LNCAP (cell line): ENCODE measurements at regions not wholly inside any gene's neighbourhood (a gene's known extent, or its start where the extent isn't known, plus 50 kb on each side); places are given as distances from the start of the nearest gene placed in this dataset.

Experiments used
- CTCF ChIP-seq: fragments of 450-650 bp; IDR thresholded peaks from 2 replicates; pipeline ENCODE4 v1.5.1; 2017; ENCODE audit warnings: mild to moderate bottlenecking

- peak; percentile 16; the same call in 1 of the 2 replicates for TF ChIP-seq CTCF
These were observed 1250.5 kb downstream of the BRD1 start for GRCh38 chr22:48577014-48577690.

DNA sequence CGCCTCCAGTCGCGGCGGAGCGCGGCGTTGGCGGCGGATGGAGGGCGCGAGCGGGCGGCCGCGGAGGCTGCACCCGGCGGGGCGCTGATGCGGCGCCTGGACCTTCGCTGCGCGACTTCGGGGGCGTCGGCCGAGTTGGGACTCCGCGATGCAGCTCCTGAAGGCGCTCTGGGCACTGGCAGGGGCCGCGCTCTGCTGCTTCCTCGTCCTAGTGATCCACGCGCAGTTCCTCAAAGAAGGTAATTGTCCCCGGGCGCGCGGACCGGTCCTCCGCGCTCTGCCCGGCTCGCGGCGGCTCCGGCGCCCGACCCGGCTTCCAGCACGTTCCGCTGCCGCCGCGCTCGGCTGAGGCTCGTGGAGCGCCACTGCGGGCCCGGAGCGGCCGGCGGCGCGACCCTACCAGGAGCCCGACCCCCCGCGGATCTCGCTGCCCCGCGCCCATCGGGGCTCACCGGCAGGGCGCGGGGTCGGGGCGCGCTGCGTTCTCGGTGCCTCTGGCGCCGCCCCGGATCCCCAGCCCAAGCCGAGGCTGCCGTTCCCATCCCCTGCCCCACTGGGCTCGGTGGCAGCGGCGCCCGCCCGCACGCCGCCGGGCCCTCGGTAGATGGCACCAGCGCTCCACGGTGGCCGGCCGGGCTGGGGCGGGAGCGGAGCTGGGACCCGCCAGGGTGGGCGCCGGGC lies 1251.2 kb downstream of the BRD1 start:
- peak; percentile 81 for TF ChIP-seq CTCF

DNA sequence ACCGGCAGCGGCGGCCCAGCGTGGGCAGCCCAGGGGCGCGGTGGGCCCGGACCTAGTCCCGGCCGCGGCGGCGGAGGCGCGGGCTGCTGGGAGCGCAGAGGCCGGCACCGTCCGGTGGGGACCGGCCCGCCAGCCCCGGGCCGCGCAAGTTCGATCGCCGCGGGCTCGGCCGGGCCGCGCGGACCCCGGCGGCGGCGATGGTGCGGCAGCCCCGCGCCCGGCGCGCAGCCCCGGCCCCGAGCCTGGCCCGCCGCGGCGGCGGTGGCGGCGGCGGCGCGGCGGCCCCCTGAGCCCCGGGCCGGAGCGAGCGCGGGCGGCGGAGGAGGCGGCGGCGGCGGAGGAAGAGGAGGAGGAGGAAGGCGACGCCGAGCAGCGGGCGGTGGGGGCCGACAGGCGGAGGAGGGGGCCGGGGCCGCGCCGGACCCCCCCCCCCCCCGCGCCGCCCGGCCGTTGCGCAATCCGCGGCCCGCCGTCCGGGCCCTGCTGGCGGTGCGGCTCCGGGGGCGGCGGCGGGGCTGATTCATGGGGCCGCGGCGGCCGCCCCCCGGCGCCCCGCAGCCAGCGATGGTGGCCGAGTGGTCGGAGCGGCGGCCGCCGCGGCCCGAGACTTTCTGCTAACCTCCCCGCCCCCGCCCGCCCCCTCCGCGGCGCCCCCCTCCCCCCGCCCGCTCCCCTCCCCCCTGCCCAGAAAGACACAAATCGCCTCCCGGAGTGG lies 1251.9 kb downstream of the BRD1 start:
- TF ChIP-seq CTCF: no peak

DNA sequence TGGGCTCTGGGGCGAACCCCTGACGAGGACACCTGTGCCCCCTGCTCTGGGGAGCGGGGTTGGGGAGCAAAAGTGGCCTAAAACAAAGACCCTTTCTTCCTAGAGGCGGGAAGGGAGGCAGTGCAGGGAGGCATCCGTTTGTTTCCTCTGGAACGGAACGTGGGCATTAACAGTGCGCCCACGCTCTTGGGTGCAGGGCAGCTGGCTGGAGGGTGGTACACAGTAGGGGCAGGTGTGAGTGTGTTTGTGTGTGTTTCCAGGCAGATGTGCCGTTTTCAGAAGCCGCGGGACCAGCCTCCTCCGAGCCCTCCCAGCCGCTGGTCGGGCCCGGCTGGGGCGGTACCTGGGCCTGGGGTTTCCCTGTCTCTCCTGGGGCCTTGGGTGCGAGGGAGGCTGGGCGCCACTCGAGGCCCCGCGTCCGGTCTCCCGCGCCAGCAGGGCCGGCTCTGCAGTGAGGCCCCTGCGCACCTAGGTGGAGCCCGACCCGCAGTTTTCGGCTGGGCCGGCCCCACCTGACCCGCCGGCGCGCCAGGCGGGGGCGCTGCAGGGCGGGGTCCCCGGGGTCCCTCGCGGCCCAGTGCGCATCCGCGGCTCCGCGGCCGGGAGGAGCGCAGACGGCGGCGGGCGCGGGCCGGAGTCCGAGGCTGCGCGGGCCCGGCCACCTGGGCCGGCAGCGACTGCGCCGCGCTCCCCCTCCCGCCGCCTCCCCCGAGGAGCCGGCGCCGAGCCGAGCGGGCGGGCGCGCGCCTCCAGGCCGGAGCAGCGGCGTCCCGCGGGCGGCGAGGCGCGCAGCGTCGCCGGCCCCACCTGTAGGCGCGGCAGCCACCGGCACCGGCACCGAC lies 1252.7 kb downstream of the BRD1 start:
- peak; percentile 86 for TF ChIP-seq CTCF

- no peak for TF ChIP-seq CTCF
These were observed 1253.9 kb downstream of the BRD1 start for GRCh38 chr22:48573766-48574165.

GRCh38 chr22:48572951-48573350 lies 1254.7 kb downstream of the BRD1 start:
- no peak for TF ChIP-seq CTCF

- TF ChIP-seq CTCF: no peak
These were observed 1256.8 kb downstream of the BRD1 start for GRCh38 chr22:48570912-48571311.
